ENCODE measurements at regions not wholly inside any gene's neighbourhood (a gene's known extent, or its start where the extent isn't known, plus 50 kb on each side); places are given as distances from the start of the nearest gene placed in this dataset.
A peak's percentile ranks its signal among the peaks of the same experiment; 100 is the strongest.

DNA sequence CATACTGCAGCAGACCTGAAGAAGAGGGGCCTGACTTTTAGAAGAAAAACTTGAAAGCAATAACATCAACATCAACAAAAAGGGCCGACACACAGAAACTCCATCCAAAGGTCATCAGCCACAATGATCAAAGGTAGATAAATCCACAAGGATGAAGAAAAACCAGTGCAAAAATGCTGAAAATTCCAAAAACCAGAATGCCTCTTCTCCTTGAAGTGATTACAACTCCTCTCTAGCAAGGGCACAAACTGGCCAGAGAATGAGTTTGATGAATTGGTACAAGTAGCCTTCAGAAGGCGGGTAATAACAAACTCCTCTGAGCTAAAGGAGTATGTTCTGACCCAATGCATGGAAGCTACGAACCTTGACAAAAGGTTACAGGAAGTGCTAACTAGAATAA is 186.2 kb upstream of the RAI14 start:
- H3K4me1 ChIP-seq (ENCODE audit: low read length) = peaks cover 23% of the 10 kb centered on the region
- H3K9ac ChIP-seq (ENCODE audit: low read length) = no peak overlapping the region
- H3K27ac ChIP-seq (ENCODE audit: low read length) = no peak overlapping the region
- no peaks in the 10 kb centered on the region for H3K36me3 ChIP-seq (replicated peaks; ENCODE audit: low read depth, low read length)
- H3K79me2 ChIP-seq (ENCODE audit: low read length) = no peaks in the 10 kb centered on the region
- no peaks in the 10 kb centered on the region for H3K9me3 ChIP-seq (ENCODE audit: insufficient read depth, low read length)
- no peak overlapping the region for H2AFZ ChIP-seq (ENCODE audit: low read depth, low read length)
- H3K27me3 ChIP-seq (ENCODE audit: low read depth, low read length) = no peaks in the 10 kb centered on the region
- H3K4me3 ChIP-seq (ENCODE audit: low read length) = no peak overlapping the region
- TF ChIP-seq EZH2phosphoT487 (IDR thresholded peaks at IDR 0.05; ENCODE audit: low read depth) = no peak
- TF ChIP-seq, protein P1, sequence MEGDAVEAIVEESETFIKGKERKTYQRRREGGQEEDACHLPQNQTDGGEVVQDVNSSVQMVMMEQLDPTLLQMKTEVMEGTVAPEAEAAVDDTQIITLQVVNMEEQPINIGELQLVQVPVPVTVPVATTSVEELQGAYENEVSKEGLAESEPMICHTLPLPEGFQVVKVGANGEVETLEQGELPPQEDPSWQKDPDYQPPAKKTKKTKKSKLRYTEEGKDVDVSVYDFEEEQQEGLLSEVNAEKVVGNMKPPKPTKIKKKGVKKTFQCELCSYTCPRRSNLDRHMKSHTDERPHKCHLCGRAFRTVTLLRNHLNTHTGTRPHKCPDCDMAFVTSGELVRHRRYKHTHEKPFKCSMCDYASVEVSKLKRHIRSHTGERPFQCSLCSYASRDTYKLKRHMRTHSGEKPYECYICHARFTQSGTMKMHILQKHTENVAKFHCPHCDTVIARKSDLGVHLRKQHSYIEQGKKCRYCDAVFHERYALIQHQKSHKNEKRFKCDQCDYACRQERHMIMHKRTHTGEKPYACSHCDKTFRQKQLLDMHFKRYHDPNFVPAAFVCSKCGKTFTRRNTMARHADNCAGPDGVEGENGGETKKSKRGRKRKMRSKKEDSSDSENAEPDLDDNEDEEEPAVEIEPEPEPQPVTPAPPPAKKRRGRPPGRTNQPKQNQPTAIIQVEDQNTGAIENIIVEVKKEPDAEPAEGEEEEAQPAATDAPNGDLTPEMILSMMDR (IDR thresholded peaks at IDR 0.05; ENCODE audit: low read depth, low read length) = no peak
- no peaks in the 10 kb centered on the region for H4K20me1 ChIP-seq (ENCODE audit: insufficient read depth, low read length)
- H3K4me2 ChIP-seq (ENCODE audit: low read length) = no peak overlapping the region

DNA sequence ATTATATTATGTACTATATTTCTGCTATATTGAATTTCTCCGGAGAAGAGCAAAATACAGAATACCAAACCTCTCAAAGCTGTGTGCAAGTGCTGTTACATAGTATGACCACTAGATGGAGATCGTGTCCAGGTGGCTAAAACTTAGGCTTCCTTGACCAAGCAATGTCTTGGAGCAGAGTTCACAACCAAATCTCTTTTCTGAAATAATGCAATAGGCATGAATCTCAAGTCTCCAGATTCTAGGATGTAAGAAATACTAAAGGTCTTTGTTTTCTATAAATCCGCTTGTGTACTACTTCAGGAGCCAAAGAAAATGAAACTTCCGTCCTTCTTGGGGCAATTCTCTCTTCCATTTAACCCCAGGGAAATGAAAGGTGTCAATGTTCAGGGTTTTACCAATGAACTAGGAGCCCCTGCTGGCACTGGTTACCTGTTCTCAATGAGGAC is 181.5 kb upstream of the RAI14 start:
- H3K36me3 ChIP-seq (replicated peaks; ENCODE audit: low read depth, low read length) = no peaks in the 10 kb centered on the region
- H4K20me1 ChIP-seq (ENCODE audit: insufficient read depth, low read length) = no peaks in the 10 kb centered on the region
- no peak overlapping the region; the same call in 1 of the 2 replicates for H2AFZ ChIP-seq (ENCODE audit: low read depth, low read length)
- H3K9me3 ChIP-seq (ENCODE audit: insufficient read depth, low read length) = no peaks in the 10 kb centered on the region
- TF ChIP-seq, protein P1 (IDR thresholded peaks at IDR 0.05; ENCODE audit: low read depth, low read length) = peak; percentile 82
- TF ChIP-seq EZH2phosphoT487 (IDR thresholded peaks at IDR 0.05; ENCODE audit: low read depth) = no peak
- H3K4me3 ChIP-seq (ENCODE audit: low read length) = peak overlapping the region; percentile 59
- H3K79me2 ChIP-seq (ENCODE audit: low read length) = no peaks in the 10 kb centered on the region
- peak overlapping the region; percentile 60 for H3K4me2 ChIP-seq (ENCODE audit: low read length)
- peaks cover 4% of the 10 kb centered on the region; the same call in 1 of the 2 replicates for H3K4me1 ChIP-seq (ENCODE audit: low read length)
- no peak overlapping the region for H3K27ac ChIP-seq (ENCODE audit: low read length)
- H3K9ac ChIP-seq (ENCODE audit: low read length) = 0 out of 2 replicates have a peak overlapping the region, but pooled peaks have one; percentile 15
- H3K27me3 ChIP-seq (ENCODE audit: low read depth, low read length) = no peaks in the 10 kb centered on the region

DNA sequence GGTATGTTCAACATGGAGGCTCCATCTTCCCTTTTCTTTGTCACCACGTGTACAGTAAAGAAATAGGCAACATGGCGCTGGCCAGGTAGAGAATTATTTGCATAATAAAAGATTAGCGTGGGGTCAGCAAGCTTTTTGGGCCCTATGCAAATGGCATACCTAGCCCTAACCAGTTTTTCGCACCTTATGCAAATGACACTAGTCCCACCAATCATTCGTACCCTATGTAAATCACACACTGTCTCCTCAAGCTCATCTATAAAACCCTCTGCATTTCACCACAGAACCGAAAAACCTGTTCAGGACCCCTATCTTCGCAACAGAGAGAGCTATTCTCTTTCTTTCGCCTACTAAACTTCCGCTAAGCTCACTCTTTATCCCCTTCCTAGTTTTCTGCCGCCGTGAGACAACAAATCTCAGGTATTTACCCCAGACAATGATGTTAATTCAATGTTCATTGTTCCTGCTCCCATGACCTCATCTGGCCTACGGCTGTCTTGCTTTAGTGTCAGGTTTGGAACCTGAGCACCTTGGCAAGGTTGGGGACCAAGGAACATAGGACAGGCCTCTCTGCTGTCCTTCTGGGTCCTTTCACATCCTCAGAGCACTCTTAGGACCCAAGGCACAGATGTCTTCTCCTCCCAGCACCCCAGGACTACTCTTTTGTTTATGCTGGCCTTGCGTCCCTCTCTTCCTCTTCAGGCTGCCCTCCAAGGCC is 180.7 kb upstream of the RAI14 start:
- Histone ChIP-seq H3K27ac (ENCODE audit: low read length) (no peak overlapping the region), H3K9ac (ENCODE audit: low read length) (no peak overlapping the region), H3K4me1 (ENCODE audit: low read length) (peaks cover 4% of the 10 kb centered on the region; the same call in 1 of the 2 replicates), H4K20me1 (ENCODE audit: insufficient read depth, low read length) (no peaks in the 10 kb centered on the region), H3K4me3 (ENCODE audit: low read length) (no peak overlapping the region), H3K27me3 (ENCODE audit: low read depth, low read length) (no peaks in the 10 kb centered on the region), H3K9me3 (ENCODE audit: insufficient read depth, low read length) (no peaks in the 10 kb centered on the region), H3K36me3 (replicated peaks; ENCODE audit: low read depth, low read length) (no peaks in the 10 kb centered on the region), H3K4me2 (ENCODE audit: low read length) (no peak overlapping the region; the same call in 1 of the 2 replicates), H3K79me2 (ENCODE audit: low read length) (no peaks in the 10 kb centered on the region), H2AFZ (ENCODE audit: low read depth, low read length) (no peak overlapping the region)
- no peak for TF ChIP-seq EZH2phosphoT487 (IDR thresholded peaks at IDR 0.05; ENCODE audit: low read depth)
- TF ChIP-seq, protein P1 (IDR thresholded peaks at IDR 0.05; ENCODE audit: low read depth, low read length) = no peak

DNA sequence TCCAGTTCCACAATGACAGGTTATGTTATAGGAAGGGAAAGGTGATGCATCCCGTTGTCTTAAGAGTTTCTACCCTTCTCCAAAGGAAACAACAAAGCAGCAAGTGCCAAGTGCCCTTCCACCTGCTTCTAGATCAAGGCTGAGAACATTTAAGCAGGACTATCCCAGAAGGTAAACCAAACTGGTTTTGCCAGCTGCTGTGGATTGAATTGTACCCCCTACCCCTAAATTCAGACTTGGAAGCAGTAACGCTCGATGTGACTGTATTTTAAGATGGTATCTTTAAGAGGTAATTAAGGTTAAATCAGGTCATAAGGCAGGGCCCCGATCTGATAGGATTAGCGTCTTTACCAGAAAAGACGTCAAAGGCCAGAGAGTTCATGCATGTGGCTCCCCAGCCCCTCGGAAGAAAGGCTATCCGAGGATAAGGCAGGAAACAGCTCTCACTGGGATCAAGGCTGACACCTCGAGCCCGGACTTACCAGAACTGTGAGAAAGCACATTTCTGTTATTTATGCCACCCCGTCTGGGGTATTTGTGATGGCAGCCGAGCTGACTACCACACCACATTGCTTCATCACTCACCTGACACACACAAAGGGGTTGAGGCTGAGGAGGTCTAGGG is 179.1 kb upstream of the RAI14 start:
- Histone ChIP-seq H3K36me3 (replicated peaks; ENCODE audit: low read depth, low read length) (no peaks in the 10 kb centered on the region), H4K20me1 (ENCODE audit: insufficient read depth, low read length) (no peaks in the 10 kb centered on the region), H3K27ac (ENCODE audit: low read length) (no peak overlapping the region), H3K4me3 (ENCODE audit: low read length) (no peak overlapping the region), H2AFZ (ENCODE audit: low read depth, low read length) (no peak overlapping the region), H3K79me2 (ENCODE audit: low read length) (no peaks in the 10 kb centered on the region), H3K4me2 (ENCODE audit: low read length) (no peak overlapping the region), H3K9me3 (ENCODE audit: insufficient read depth, low read length) (no peaks in the 10 kb centered on the region), H3K27me3 (ENCODE audit: low read depth, low read length) (no peaks in the 10 kb centered on the region), H3K4me1 (ENCODE audit: low read length) (peaks cover 4% of the 10 kb centered on the region; the same call in 1 of the 2 replicates), H3K9ac (ENCODE audit: low read length) (no peak overlapping the region)
- TF ChIP-seq, protein P1 (IDR thresholded peaks at IDR 0.05; ENCODE audit: low read depth, low read length) = no peak
- no peak for TF ChIP-seq EZH2phosphoT487 (IDR thresholded peaks at IDR 0.05; ENCODE audit: low read depth)

Data from OCI-LY3 (cell line).